Glomerular endothelial cell (primary cell): ENCODE measurements at regions not wholly inside any gene's neighbourhood (a gene's known extent, or its start where the extent isn't known, plus 50 kb on each side); places are given as distances from the start of the nearest gene placed in this dataset.

Experiments
- DNase-seq: peaks from one replicate; pipeline ENCODE4 v3.0.0-alpha.2; 2011; ENCODE audit warnings: low read depth, low spot score; ENCODE audit errors: extremely low read depth

- DNase-seq: no peak
Measured at GRCh38 chr11:134830312-134830711, 418.3 kb upstream of the B3GAT1 start.

- no peak for DNase-seq
Measured at GRCh38 chr11:134823970-134824369, 411.9 kb upstream of the B3GAT1 start.

- DNase-seq: no peak
Measured at GRCh38 chr11:134822897-134823296, 410.9 kb upstream of the B3GAT1 start.

- no peak for DNase-seq
Measured at GRCh38 chr11:134821422-134821821, 409.4 kb upstream of the B3GAT1 start.

GRCh38 chr11:134819041-134819440 is 407.0 kb upstream of the B3GAT1 start:
- DNase-seq: no peak

- DNase-seq: no peak
Measured at GRCh38 chr11:134818516-134818915, 406.5 kb upstream of the B3GAT1 start.

- DNase-seq: no peak
Measured at GRCh38 chr11:134815404-134815803, 403.4 kb upstream of the B3GAT1 start.

DNA sequence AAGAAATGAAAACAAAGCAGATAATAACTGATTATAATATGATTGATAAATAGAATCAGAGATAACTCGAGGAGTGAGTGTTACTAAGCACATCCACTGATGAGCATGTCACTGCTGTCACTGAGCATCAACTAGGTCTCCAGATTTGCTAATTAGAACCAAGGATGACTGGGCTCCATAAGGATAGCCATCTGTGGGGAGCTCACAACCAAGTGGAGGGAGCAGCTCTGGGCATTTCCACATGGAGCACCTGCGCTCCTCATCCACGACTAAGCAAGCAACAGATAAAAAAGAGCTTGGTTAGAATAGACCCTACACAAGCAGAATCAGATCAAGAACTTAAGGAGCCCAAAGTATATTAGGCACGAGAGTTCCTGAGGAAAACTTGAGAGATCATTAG is 396.0 kb upstream of the B3GAT1 start:
- no peak for DNase-seq

DNA sequence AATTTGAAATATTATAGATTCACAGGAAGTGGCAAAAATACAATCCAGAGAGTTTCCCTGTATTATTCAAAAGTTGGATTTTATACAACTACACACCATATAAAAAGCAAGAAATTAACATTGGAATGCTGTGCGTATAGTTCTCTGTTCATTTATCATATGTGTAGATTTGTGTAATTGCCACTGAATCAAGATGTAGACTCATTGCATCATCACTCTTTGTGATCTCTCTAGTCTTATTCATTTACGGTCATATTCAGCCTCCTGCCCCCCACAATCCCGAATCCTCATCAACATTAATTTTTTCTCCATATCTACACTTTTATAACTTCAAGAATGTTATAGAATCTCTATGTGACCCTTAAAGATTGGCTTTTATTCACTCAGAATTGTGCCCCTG is 390.6 kb upstream of the B3GAT1 start:
- no peak for DNase-seq

DNA sequence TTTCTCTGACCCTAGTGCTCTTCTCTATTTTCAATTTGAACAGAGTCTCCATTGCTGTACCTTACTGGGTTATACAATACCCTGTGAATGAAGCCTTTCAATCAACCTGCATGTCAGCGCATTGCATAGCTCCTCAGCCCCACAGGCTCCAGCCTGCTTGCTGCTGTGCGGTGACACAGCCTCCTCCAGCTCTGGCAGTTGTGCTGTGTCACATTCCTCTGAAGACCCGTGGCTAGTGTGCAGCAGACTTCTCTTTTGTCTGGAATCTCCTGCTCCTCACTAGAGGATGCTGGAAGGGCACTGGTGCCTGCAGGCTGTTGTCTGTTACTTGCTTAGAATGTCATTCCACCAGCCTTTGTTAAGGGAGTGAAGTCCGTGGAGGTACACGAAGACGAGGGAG is 390.1 kb upstream of the B3GAT1 start:
- DNase-seq: no peak

- no peak for DNase-seq
Measured at GRCh38 chr11:134801570-134801969, 389.5 kb upstream of the B3GAT1 start.

DNA sequence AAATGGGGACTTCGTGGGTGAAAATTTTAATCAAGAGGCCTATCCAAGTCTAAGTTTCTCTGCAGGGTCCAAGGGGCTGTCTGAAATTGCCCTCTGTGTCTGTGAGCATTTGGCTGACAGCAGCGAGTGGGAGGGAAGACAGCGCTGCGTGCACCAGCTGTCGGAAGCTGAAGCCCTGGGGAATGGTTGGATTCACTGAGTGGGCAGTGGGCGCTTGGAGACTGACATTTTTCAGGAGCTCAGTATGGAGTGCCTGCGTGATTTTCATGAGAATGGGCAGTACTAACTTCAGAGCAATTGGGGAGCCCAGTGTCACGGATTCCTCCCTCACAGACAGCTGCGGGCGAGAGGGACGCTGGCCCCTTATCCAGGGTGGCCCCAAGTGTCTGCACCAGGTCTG is 388.8 kb upstream of the B3GAT1 start:
- DNase-seq: no peak

DNA sequence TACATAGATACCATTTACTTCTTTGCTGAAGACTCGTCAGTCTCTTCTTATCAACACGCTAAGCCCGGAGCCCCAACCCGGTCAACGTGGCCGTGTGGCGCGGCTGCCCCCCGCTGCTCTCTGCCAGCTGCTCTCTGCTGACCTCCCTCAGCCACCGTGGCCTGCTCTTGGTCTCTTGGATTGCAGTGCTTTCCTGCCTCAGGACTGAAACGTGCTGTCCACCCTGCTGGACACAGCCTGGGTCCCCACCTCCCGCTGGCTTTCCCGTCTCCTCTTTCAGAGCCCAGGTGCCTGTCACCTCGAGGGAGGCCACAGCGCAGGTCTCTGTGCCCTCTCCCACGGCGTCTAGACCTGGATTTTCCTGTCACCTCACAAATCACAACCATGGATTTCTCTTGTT is 388.1 kb upstream of the B3GAT1 start:
- no peak for DNase-seq

DNA sequence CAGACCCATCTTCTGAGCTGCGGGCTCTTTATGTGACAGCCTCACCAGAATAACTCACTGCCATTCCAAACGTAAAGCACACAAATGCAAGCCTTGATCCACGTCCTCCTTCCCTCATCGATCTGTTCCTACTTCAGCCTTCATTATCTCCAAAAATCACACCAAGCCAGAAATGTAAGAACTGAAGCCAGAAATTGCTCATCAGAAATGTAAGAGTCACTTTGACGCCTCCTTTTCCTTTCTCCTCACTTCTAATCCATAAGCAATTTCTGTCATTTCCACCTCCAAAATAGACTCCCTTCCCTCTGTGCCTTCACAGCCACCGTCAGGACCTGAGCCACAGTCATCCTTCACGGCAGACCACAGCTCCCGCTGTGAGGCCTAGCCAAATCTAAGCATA is 387.3 kb upstream of the B3GAT1 start:
- no peak for DNase-seq

- DNase-seq: no peak
Measured at GRCh38 chr11:134797411-134798089, 385.5 kb upstream of the B3GAT1 start.

DNA sequence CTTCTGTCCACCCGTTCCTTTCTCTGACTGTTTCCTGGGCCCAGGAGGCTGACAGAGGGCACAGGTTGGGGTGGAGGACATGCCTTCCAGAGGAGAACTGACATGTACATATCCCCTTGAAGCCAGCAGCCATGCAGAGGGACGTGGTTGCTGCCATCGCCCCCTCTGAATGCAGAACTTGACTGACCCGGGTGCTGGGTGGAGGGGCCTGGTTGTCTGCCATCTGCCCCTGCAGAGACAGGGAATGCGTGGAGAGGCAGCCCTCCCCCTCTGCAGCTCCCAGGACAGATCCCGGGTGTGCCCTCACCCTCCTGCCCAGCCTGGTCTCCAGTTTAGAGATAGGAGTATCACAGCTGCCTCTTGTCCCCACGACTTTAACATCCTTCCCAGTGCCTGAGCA is 383.0 kb upstream of the B3GAT1 start:
- no peak for DNase-seq

- no peak for DNase-seq
Measured at GRCh38 chr11:134794192-134794591, 382.1 kb upstream of the B3GAT1 start.

DNA sequence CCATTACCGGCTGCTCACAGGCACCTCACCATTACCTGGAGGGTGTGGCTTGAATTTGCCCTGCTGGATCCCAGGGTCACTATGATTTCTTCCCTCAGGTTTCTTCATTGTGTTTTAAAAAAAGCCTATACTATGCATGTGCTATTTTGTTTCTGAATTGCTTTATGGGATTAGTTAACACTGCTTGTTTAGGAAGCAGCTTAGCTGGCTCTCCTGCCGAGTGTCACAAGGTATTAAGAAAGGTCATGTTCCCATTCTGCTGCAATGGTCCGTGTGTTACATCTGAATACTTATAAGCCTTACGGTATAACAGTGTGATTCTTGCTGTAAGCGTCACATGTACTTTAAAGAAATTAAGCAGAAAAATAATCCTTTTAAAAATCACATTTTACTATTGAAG is 380.6 kb upstream of the B3GAT1 start:
- no peak for DNase-seq

DNA sequence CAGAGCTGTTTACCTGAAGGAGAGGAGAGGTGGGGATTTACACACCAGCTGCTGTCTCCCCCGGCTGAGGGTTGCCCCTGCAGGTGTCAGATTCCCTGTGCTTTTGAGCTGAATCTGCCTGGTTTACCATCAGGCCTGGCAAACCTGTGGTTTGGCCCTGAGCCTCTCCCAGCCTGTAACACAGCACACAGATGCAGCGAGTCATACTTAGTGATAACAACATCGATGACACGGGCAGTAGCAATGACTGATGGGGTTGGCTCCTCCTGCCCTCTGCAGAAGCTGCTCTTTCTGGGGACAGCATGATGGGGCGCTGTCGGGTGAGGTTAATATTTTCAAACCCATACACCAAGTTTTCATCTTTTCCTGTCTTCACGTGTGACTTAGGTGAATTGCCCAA is 380.0 kb upstream of the B3GAT1 start:
- DNase-seq: no peak

DNA sequence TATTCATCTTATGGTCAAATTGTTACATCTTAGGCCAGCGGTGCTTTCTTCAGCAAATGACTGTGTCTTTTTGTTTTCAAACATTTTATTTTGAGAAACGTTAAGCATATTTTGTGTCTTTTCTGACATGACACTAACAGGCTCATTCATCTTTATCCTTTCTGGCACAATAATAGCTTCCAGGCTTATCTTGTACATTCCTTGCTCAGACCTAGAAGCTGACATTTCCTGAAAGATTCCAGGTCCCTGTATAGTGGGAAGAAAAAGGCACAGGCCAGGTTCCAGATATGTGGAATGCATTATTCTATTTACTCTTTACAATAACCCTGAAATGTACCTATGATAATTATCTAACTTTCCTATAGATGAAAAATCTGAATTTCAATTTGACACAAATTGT is 379.1 kb upstream of the B3GAT1 start:
- DNase-seq: no peak

GRCh38 chr11:134789104-134789503 is 377.1 kb upstream of the B3GAT1 start:
- no peak for DNase-seq

DNA sequence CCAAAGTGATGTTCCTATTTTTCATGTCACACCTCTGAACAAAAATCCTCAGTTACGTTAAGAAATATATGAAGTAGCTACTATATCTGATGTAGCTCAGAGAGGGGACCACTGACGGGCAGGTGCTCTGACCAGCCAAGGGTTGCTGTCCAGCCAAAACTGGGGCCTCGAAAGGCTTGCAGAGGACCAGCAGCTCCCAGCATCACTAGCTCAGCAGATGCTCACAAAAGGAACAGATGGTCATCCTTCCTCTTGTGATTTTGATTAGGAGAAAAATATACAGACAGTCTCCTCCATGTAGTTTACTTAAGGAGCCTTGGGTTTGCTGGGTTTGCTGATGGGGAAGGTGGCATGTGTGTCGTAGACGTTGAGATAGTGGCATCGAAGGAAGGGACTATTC is 374.6 kb upstream of the B3GAT1 start:
- no peak for DNase-seq

- DNase-seq: no peak
Measured at GRCh38 chr11:134785660-134786284, 373.7 kb upstream of the B3GAT1 start.
